ENCODE measurements at regions not wholly inside any gene's neighbourhood (a gene's known extent, or its start where the extent isn't known, plus 50 kb on each side); places are given as distances from the start of the nearest gene placed in this dataset.
"Not testable (repeated sequence)": the region's sequence is repeated elsewhere in the genome, so short reads cannot be mapped to it uniquely, and the experiment has no call there.

DNA sequence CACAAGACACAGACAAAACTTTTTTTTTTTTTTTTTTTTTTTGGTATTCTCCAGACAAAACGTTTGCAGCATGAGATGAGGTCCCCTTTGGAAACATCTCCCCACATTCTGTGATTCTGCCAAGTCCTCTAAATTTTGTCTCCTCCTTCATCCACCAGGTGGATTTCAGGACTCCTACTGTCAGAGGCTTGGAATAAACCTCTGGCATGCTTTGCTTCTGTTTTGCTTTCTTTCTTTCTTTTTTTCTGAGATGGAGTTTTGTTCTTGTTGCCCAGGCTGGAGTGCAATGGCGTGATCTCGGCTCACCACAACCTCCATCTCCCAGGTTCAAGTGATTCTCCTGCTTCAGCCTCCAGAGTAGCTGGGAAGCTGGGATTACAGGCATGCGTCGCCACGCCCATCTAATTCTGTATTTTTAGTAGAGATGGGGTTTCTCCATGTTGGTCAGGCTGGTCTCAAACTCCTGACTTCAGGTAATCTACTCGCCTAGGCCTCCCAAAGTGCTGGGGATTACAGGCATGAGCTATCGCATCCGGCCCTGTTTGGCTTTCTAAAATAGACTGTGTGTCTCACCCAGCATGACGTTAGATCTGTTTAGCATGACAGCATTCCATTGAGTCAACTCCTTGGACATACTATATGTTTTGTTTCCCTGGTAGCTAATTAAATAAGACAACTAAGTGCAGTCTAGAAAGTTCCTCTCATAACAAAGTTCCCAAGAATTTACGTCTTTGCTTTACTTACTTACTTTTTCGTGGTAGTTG, 142.5 kb downstream of the NPIPA7 start:
- H3K4me3 ChIP-seq (replicated peaks in 1 of 3); H3K4me1 ChIP-seq; intact Hi-C loops (cut with DNase I); H3K27me3 ChIP-seq; H3K27ac ChIP-seq; DNase-seq; H3K36me3 ChIP-seq; H3K9me3 ChIP-seq: not testable (repeated sequence)
- WGBS, 2 donors: 30% methylated on average over 1 of the region's 12 CpGs; no CpG with 5 or more reads in 1 of the 2 donors

DNA sequence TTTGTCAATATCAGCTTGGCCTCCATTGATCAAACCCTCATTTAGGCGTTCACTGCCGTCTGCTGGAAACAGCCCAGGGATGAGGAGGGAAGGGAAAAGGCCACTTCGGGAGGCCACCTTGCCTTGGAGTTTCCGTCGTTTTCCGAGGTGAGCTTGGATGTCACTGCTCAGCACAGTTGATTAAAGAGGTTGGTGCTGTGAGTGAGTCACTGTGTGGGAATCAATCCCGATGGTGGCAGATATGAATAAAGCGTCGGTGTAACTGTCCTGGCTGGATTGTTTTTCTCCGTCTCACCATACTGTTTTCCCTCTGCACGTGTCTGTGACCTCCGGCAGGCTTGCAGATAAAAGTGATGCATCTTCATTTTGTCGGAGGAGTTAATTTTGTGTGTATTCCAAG, 148.1 kb downstream of the NPIPA7 start:
- H3K4me1 ChIP-seq; H3K9me3 ChIP-seq; H3K36me3 ChIP-seq; DNase-seq; H3K4me3 ChIP-seq (replicated peaks in 1 of 3); H3K27ac ChIP-seq; intact Hi-C loops (cut with DNase I); H3K27me3 ChIP-seq: not testable (repeated sequence)
- WGBS, 2 donors: no CpG with 5 or more reads among the region's 13 CpGs

DNA sequence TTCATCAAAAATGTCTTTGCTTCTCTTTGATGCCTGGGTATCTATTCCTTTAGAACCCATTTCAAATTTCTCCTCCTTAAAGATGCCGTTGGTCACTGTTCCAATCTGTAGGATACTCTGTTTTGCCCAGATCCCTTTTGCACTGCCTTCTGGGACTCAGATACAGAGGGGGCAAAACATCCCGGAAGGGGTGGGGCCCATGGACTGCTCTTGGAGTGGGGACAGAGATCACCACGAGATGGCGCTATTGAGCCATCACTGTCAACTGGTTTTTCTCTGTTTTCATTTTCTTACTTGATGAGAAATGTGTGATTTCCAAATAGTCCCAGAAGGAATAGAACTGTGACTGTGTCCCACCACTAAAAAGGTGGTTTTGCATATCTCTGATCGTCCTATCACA, 151.8 kb downstream of the NPIPA7 start:
- DNase-seq; H3K4me3 ChIP-seq (replicated peaks in 1 of 3); H3K9me3 ChIP-seq; H3K36me3 ChIP-seq; H3K27me3 ChIP-seq; H3K4me1 ChIP-seq; H3K27ac ChIP-seq; intact Hi-C loops (cut with DNase I): not testable (repeated sequence)
- 13 to 31% methylated on average over 1 to 3 of the region's 5 CpGs for WGBS, 2 donors

DNA sequence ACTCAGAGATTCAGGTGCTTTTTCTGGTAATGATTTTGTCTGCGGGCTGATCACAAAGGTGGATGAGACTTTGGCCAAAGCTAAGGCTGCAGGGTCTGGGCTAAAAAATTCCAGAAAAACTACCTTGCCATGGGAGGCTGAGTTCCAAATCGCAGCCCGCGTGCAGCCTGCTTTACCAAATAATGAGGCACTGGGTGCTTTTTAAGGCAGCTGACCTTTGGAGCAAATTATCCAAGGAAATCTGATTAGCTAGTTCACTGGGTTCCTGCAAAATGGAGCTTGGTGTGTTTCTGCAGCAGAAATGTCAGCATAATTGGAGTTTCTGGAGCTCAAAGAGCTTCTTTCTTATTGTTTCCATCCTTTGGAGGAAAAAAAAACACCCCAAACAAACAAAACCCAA, 156.6 kb downstream of the NPIPA7 start:
- H3K4me1 ChIP-seq; H3K36me3 ChIP-seq; H3K9me3 ChIP-seq; DNase-seq; H3K4me3 ChIP-seq (replicated peaks in 1 of 3); H3K27ac ChIP-seq; intact Hi-C loops (cut with DNase I); H3K27me3 ChIP-seq: not testable (repeated sequence)
- WGBS, 2 donors: 35% methylated on average over 3 of the region's 4 CpGs; no CpG with 5 or more reads in 1 of the 2 donors

DNA sequence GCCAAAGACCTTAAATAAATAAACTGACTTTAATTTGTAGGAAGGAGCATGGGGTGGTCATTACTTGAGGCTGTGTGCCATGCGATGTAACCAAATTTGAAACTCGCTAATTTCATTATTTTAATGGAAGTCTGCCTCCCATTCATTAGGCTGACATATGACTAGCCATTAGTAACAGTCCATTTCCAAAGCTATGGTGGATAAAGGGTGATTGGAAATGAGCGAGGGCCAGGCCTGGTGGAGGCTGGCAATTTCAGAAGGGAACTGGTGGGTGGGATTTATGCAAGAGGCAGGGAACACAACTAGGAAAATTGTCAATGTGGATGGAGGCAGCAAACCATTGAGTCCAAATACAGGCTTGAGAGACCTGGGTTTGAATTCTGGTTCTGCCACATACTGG, 157.2 kb downstream of the NPIPA7 start:
- H3K27ac ChIP-seq; H3K27me3 ChIP-seq; H3K36me3 ChIP-seq; H3K4me1 ChIP-seq; intact Hi-C loops (cut with DNase I); H3K9me3 ChIP-seq; H3K4me3 ChIP-seq (replicated peaks in 1 of 3); DNase-seq: not testable (repeated sequence)
- 92 to 93% methylated on average over 3 of the region's 3 CpGs for WGBS, 2 donors

DNA sequence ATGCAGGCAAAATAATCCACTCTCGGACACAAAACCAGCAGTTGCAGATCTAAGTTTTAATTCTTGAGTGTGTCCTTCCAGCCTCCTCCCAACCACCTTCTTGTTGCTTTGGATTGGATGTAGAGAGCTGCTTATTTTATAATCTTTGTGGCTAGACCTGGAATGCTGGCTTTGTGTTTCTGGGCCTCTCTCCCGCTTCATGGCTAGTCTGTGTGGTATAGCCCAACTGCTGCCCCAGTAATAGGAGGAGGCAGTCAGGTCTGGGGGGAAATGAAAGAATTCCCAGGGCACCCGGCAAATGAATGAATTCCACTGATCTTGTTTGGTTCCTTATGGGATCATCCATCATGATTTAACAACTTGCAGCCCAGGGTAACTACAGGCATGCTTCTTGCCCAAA, 170.8 kb downstream of the NPIPA7 start:
- intact Hi-C loops (cut with DNase I); H3K36me3 ChIP-seq; H3K27me3 ChIP-seq; H3K4me3 ChIP-seq (replicated peaks in 1 of 3); H3K9me3 ChIP-seq; H3K27ac ChIP-seq; H3K4me1 ChIP-seq; DNase-seq: not testable (repeated sequence)
- 54 to 56% methylated on average over 3 of the region's 3 CpGs for WGBS, 2 donors

DNA sequence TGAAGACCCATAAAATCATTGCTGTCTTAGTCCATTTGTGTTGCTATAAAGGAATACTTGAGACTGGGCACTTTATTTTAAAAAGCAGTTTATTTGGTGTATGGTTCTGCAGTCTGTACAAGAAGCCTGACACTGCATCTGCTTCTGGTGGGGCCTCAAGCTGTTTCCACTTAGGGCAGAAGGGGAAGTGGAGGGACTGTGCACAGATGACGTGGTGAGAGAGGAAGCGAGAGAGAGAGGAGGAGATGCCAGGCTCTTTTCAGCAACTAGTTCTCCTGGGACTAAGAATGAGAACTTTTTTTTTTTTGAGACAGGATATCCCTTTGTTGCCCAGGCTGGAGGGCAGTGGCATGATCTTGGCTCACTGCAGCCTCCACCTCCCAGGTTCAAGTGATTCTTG, 171.9 kb downstream of the NPIPA7 start:
- intact Hi-C loops (cut with DNase I); H3K4me3 ChIP-seq (replicated peaks in 1 of 3); H3K36me3 ChIP-seq; DNase-seq; H3K4me1 ChIP-seq; H3K27me3 ChIP-seq; H3K27ac ChIP-seq; H3K9me3 ChIP-seq: not testable (repeated sequence)
- 71 to 75% methylated on average over 2 of the region's 2 CpGs for WGBS, 2 donors

DNA sequence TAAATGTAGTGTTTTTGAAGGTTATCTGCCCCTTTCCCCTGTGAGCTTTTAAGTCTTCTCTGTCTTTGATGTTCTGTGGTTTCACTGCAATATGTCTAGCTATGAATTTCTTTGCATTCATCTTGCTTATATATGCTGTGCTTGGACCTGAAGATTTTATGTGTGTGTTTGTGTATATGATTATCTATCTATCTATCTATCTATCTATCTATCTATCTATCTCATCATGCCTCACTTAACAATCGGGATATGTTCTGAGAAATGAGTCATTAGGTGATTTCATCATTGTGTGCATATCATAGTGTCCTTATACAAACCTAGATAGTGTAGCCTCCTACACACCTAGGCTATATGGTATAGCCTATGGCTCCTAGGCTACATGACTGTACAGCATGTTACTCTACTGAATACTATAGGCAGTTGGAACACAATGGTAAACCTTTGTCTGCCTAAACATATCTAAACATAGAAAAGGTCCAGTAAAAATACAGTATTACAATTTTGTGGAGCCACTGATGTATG, 173.9 kb downstream of the NPIPA7 start:
- H3K36me3 ChIP-seq, H3K9me3 ChIP-seq: not testable (repeated sequence)

DNA sequence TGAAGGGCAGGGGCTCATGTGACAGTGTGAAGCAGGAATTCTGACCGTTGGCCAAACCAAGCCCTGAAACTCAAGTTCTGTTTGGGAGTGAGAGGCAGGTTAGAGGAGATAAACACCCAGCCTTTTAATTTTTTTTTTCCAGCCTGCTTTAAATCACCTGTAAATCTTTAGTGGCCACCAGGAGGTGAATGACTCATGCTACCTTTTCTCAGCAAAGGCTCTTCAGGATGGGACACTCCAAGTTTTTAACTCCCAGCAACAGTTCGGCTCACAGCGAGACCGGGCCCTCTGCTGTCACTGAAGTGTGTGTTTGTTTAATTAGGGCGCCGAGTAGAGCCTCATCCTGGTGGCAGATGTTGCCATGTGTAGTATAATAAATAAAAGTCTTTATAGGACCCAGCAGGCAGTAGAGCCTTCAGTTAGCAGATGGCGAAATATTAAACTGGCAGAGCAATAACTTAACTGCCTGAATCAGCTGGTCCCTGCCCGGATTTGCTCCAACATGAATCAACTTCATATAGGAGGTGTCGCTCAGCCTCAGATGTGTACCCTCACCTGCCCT, 180.3 kb downstream of the NPIPA7 start:
- H3K27me3 ChIP-seq; H3K9me3 ChIP-seq; H3K27ac ChIP-seq; intact Hi-C loops (cut with DNase I); H3K4me1 ChIP-seq; H3K36me3 ChIP-seq; H3K4me3 ChIP-seq (replicated peaks in 1 of 3); DNase-seq: not testable (repeated sequence)
- whole genome bisulfite sequencing, 2 donors: 21% methylated on average over 6 of the region's 9 CpGs; no CpG with 5 or more reads in 1 of the 2 donors

More for the DNA sequence above, 173.9 kb downstream of the NPIPA7 start:
- H3K27me3 ChIP-seq; H3K4me1 ChIP-seq; H3K27ac ChIP-seq; DNase-seq; H3K4me3 ChIP-seq (replicated peaks in 1 of 3); intact Hi-C loops (cut with DNase I): not testable (repeated sequence)
- WGBS, 2 donors: 86 to 87% methylated on average over 1 of the region's 1 CpG

DNA sequence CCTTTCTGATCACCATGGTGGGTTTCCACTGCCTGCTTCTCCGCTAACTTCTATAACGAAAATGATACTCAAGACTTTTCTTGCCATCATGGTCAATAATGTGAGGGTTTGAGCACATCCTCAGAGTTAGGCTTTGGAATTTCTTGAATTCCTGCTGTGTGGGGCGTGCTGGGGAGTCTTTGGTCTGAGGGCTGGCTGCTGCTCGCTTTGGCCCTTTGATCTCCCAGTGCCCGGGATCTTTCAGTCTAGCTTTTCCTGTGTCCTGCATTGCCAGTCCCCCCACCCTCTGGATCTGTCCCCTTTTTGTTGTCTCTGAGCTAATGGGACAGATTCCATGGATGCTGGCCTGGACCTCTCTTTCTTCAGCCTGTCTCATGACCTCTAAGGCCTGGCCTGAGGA, 182.6 kb downstream of the NPIPA7 start:
- DNase-seq; H3K27ac ChIP-seq; H3K27me3 ChIP-seq; H3K4me3 ChIP-seq (replicated peaks in 1 of 3); H3K9me3 ChIP-seq; intact Hi-C loops (cut with DNase I); H3K4me1 ChIP-seq; H3K36me3 ChIP-seq: not testable (repeated sequence)
- WGBS, 2 donors: 76 to 83% methylated on average over 3 to 5 of the region's 5 CpGs

DNA sequence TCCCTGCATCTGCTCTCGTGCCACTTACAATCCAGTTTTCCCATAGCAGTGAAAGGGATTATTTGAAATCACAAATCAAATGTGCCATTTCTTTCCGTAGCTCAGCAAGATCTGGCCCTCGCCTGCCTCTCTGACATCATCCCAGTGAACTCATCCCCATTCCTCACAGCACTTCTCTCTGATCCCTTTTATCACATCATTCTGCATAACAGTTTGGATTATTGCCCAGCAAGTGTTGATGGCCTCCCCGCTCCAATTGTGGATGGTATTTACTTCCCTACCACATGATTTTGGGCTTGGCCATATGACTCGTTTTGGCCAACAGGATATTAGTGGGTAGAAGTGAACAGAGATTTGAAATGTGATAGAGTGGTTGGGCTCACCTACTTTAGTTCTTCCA, 185.0 kb downstream of the NPIPA7 start:
- H3K27me3 ChIP-seq; H3K4me1 ChIP-seq; H3K9me3 ChIP-seq; intact Hi-C loops (cut with DNase I); H3K27ac ChIP-seq; H3K4me3 ChIP-seq (replicated peaks in 1 of 3); DNase-seq; H3K36me3 ChIP-seq: not testable (repeated sequence)
- 78 to 100% methylated on average over 1 of the region's 5 CpGs for WGBS, 2 donors

DNA sequence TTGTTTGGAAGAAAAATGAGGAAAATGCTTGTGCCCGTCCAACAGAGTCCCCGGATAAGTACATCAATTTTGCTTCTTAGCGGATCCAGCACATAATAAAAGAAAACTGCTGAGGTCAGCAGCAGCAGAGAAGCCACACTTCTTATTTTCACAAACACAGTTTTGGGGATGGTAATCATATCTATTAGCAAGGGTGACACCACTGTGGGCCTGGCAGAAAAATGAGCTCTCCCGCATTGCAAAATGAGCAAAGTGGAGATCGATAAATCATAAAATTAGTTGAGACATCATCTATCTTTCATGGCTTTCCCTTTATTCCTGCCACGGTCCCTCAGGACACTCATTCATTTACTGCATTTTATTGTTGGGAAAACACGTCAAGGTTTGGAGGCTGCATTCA, 186.4 kb downstream of the NPIPA7 start:
- H3K4me3 ChIP-seq (replicated peaks in 1 of 3); DNase-seq; H3K27ac ChIP-seq; H3K9me3 ChIP-seq; H3K27me3 ChIP-seq; H3K36me3 ChIP-seq; intact Hi-C loops (cut with DNase I); H3K4me1 ChIP-seq: not testable (repeated sequence)
- no CpG with 5 or more reads among the region's 7 CpGs for WGBS, 2 donors

DNA sequence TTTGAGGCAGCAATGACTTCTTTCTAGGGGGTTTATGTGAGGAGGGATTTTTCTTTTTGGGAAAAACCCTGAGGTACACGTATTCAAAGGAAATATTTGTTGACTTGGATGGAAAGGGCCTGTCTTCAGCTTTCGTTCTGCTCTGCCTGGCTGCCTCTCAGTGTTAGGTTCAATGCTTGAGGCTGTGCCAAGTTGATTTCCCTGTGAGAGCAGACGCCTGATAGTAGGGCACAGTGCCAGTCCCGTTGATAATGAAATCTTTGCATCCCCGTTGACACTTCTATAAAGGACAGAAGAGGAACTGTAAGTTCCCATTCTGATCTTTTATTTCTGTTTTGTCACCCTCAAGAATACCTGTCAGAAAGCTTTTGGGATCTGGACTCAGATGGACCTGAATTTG, 191.1 kb downstream of the NPIPA7 start:
- H3K9me3 ChIP-seq; H3K27me3 ChIP-seq; H3K4me3 ChIP-seq (replicated peaks in 1 of 3); H3K27ac ChIP-seq; intact Hi-C loops (cut with DNase I); H3K36me3 ChIP-seq; H3K4me1 ChIP-seq: not testable (repeated sequence)
- DNase-seq: peak; percentile 16 to 18
- WGBS, 2 donors: 10 to 23% methylated on average over 5 of the region's 5 CpGs
